Neural progenitor cell (in vitro differentiated cells): ENCODE measurements at regions not wholly inside any gene's neighbourhood (a gene's known extent, or its start where the extent isn't known, plus 50 kb on each side); places are given as distances from the start of the nearest gene placed in this dataset.
A peak's percentile ranks its signal among the peaks of the same experiment; 100 is the strongest.

Source experiments
- DNase-seq: peaks from one replicate; pipeline ENCODE4 v3.0.0-alpha.2; 2016; ENCODE audit warnings: low spot score
- H2AFZ ChIP-seq: fragments of 200-600 bp; sonication (generic); replicated peaks from 2 replicates; pipeline ENCODE4 v1.6.1; 2016; ENCODE audit warnings: antibody characterized with exemption
- H3F3A ChIP-seq: fragments of 200-600 bp; sonication (generic); 2 replicates; pipeline ENCODE4 v1.6.1; 2016; ENCODE audit warnings: antibody characterized with exemption, low read depth
- H3K27ac ChIP-seq: fragments of 200-600 bp; sonication (generic); 2 replicates; pipeline ENCODE4 v1.5.1; 2016; ENCODE audit warnings: mild to moderate bottlenecking
- H3K27me3 ChIP-seq: fragments of 200-600 bp; sonication (generic); 2 replicates; pipeline ENCODE4 v1.6.1; 2016; ENCODE audit warnings: mild to moderate bottlenecking, moderate library complexity
- H3K36me3 ChIP-seq: fragments of 200-600 bp; sonication (generic); 2 replicates; pipeline ENCODE4 v1.5.1; 2016
- H3K4me1 ChIP-seq: fragments of 200-600 bp; sonication (generic); 2 replicates; pipeline ENCODE4 v1.6.1; 2016; ENCODE audit warnings: mixed run types
- H3K4me2 ChIP-seq: fragments of 200-600 bp; sonication (generic); 2 replicates; pipeline ENCODE4 v1.6.1; 2016
- H3K4me3 ChIP-seq: fragments of 200-600 bp; sonication (generic); 2 replicates; pipeline ENCODE4 v1.5.1; 2016
- H3K79me2 ChIP-seq: fragments of 200-600 bp; sonication (generic); 2 replicates; pipeline ENCODE4 v1.6.1; 2016; ENCODE audit warnings: low read depth
- H3K9ac ChIP-seq: fragments of 200-600 bp; sonication (generic); 2 replicates; pipeline ENCODE4 v1.6.1; 2016
- H3K9me3 ChIP-seq: fragments of 200-600 bp; sonication (generic); 2 replicates; pipeline ENCODE4 v1.5.1; 2016; ENCODE audit warnings: low read depth
- H4K20me1 ChIP-seq: fragments of 200-600 bp; sonication (generic); 2 replicates; pipeline ENCODE4 v1.6.1; 2016; ENCODE audit warnings: low read depth
- H3K27ac Mint-ChIP-seq: 3 replicates; pipeline ENCODE4 v1.8.0; 2021; ENCODE audit warnings: mixed read lengths
- H3K27me3 Mint-ChIP-seq: 2 replicates; pipeline ENCODE4 v1.8.0; 2022; ENCODE audit warnings: low read depth, mild to moderate bottlenecking, inconsistent platforms, moderate library complexity, mixed read lengths; ENCODE audit not compliant: insufficient read depth
- H3K36me3 Mint-ChIP-seq: 3 replicates; pipeline ENCODE4 v1.8.0; 2021; ENCODE audit warnings: mixed read lengths
- H3K4me1 Mint-ChIP-seq: 3 replicates; pipeline ENCODE4 v1.8.0; 2021; ENCODE audit warnings: mixed read lengths
- H3K4me3 Mint-ChIP-seq: 3 replicates; pipeline ENCODE4 v1.8.0; 2021; ENCODE audit warnings: mild to moderate bottlenecking, moderate library complexity, mixed read lengths
- H3K9me3 Mint-ChIP-seq: 3 replicates; pipeline ENCODE4 v1.8.0; 2020; ENCODE audit warnings: mixed read lengths
- CTCF ChIP-seq: fragments of 200-600 bp; sonication (generic); IDR thresholded peaks from 2 replicates; pipeline ENCODE4 v1.5.1; 2017; ENCODE audit warnings: antibody characterized with exemption, mild to moderate bottlenecking
- EZH2 ChIP-seq: fragments of 200-600 bp; sonication (generic); IDR thresholded peaks from 2 replicates; pipeline ENCODE4 v1.6.1; 2017; ENCODE audit warnings: antibody characterized with exemption, mild to moderate bottlenecking, moderate library complexity
- EZH2phosphoT487 ChIP-seq: fragments of 200-600 bp; sonication (generic); IDR thresholded peaks from 2 replicates; pipeline ENCODE4 v1.6.1; 2017; ENCODE audit warnings: antibody characterized with exemption

GRCh38 chr9:85155352-85155751 is 485.8 kb downstream of the NTRK2 start:
- Histone ChIP-seq H3K4me3 (no peak overlapping the region), H3F3A (no peaks in the 10 kb centered on the region), H4K20me1 (no peaks in the 10 kb centered on the region), H3K9me3 (no peaks in the 10 kb centered on the region), H3K27me3 (no peaks in the 10 kb centered on the region), H3K4me1 (peaks cover 22% of the 10 kb centered on the region), H3K9ac (no peak overlapping the region), H3K4me2 (no peak overlapping the region), H3K36me3 (no peaks in the 10 kb centered on the region), H3K27ac (no peak overlapping the region), H2AFZ (no peak overlapping the region), H3K79me2 (no peaks in the 10 kb centered on the region)
- no peak for DNase-seq
- TF ChIP-seq CTCF (no peak), EZH2 (no peak), EZH2phosphoT487 (no peak)
- H3K27ac Mint-ChIP-seq: no peak overlapping the region
- peaks cover 10% of the 10 kb centered on the region for H3K4me1 Mint-ChIP-seq
- no peaks in the 10 kb centered on the region for H3K9me3 Mint-ChIP-seq
- H3K36me3 Mint-ChIP-seq: no peaks in the 10 kb centered on the region
- no peak overlapping the region for H3K4me3 Mint-ChIP-seq
- no peaks in the 10 kb centered on the region for H3K27me3 Mint-ChIP-seq

GRCh38 chr9:85151741-85152140 is 482.2 kb downstream of the NTRK2 start:
- Histone ChIP-seq H4K20me1 (no peaks in the 10 kb centered on the region), H2AFZ (peak overlapping the region; percentile 56), H3K79me2 (no peaks in the 10 kb centered on the region), H3K27me3 (no peaks in the 10 kb centered on the region), H3K36me3 (no peaks in the 10 kb centered on the region), H3K9ac (no peak overlapping the region), H3K9me3 (no peaks in the 10 kb centered on the region), H3K4me1 (peaks cover 3% of the 10 kb centered on the region), H3K4me3 (no peak overlapping the region), H3K27ac (no peak overlapping the region), H3K4me2 (no peak overlapping the region), H3F3A (no peaks in the 10 kb centered on the region)
- DNase-seq: no peak
- no peak overlapping the region for H3K27ac Mint-ChIP-seq
- H3K4me1 Mint-ChIP-seq: peaks cover 3% of the 10 kb centered on the region
- no peak overlapping the region for H3K4me3 Mint-ChIP-seq
- no peak for TF ChIP-seq EZH2phosphoT487
- TF ChIP-seq EZH2: no peak
- no peak for TF ChIP-seq CTCF
- H3K36me3 Mint-ChIP-seq: no peaks in the 10 kb centered on the region
- no peaks in the 10 kb centered on the region for H3K27me3 Mint-ChIP-seq
- H3K9me3 Mint-ChIP-seq: no peaks in the 10 kb centered on the region

- Histone ChIP-seq H3K36me3 (no peaks in the 10 kb centered on the region), H3K79me2 (no peaks in the 10 kb centered on the region), H3K27ac (no peak overlapping the region), H3K9ac (no peak overlapping the region), H2AFZ (no peak overlapping the region), H4K20me1 (no peaks in the 10 kb centered on the region), H3F3A (no peaks in the 10 kb centered on the region), H3K27me3 (no peaks in the 10 kb centered on the region), H3K4me3 (no peak overlapping the region), H3K4me1 (no peaks in the 10 kb centered on the region), H3K9me3 (no peaks in the 10 kb centered on the region), H3K4me2 (no peak overlapping the region)
- Mint-ChIP-seq H3K4me3 (no peak overlapping the region), H3K36me3 (no peaks in the 10 kb centered on the region), H3K9me3 (no peaks in the 10 kb centered on the region), H3K27me3 (no peaks in the 10 kb centered on the region), H3K27ac (no peak overlapping the region), H3K4me1 (no peaks in the 10 kb centered on the region)
- DNase-seq: no peak
- TF ChIP-seq EZH2phosphoT487: no peak
- no peak for TF ChIP-seq CTCF
- TF ChIP-seq EZH2: no peak
These were observed 481.6 kb downstream of the NTRK2 start for GRCh38 chr9:85151162-85151561.
